NOMO-1 (cell line): ENCODE measurements at regions not wholly inside any gene's neighbourhood (a gene's known extent, or its start where the extent isn't known, plus 50 kb on each side); places are given as distances from the start of the nearest gene placed in this dataset.
"Not testable (repeated sequence)": the region's sequence is repeated elsewhere in the genome, so short reads cannot be mapped to it uniquely, and the experiment has no call there.

Experiments
- DNase-seq, 2 experiments: peaks; one replicate each; lab custom pipeline; 2025; ENCODE audit not compliant: unreplicated experiment in 2 of 2; lab: John Stamatoyannopoulos, UW

DNA sequence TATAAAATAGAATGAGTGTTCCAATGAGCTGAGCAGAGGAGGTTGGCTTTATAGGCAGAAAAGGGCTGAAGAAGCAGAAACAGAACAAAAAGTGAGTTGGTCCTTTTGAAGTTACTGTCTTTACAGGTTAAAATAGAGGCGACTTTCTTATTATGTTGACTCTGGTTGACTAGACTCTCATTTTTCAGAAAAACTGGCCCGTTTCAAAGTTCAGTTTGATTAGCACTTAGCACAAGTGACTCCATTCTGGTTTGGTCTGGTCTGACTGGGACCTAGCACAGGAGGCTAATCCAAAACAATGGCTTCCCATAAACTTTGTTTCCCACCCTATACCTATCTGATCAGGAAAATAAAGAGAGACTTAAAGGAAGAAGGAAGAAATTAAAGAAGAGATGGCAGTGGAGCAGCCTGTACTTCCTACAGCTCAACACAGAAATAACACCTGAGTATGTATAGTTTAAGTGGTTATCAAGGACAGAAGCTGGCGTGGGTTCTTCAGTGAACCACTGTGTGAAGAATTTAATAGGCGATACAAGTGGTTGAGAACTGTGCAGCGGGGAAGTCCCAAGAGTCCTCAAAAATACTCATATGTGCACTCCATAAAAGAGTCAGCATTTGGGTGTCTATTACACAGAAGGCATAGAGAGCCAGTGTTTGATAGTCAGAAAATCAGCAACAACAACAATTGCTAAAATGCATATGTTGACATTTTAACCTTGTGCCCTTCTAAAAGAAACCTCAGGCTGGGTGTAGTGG lies 554.8 kb upstream of the HTR2C start:
- DNase-seq = no peak

DNA sequence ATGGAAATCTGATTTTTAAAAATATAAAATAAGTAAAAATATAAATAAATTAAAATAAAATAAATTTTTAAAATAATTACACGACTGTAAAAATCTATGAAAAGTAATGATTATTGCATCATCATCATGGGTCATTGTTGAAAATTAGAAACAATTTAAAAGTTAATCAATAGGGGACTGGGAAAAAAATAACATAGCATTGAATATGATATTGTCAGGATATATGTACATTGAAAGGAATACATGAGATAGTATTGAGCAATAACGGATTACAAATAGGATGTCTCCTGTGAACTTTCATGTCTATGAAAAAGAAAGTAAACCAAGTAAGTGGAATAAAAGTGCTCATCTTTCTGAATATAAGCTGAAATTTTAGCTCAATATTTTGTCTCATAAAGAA lies 566.8 kb upstream of the HTR2C start:
- DNase-seq = no peak

DNA sequence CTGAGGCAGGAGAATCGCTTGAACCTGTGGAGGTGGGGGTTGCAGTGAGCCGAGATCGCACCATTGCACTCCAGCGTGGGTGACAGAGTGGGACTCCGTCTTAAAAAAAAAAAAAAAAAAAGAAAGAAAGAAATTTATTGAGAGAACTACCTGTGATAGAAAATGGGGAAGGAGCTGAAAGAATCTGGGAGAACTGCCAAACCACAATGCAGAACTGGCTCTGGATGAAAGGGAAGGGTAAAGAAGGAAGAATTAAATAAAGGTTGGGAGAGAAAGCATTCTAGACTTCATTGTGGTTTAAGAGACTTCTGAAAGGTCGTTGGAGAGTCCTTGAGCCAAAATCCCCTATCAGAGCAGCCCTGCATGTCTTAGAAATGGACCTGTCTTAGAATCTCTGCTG lies 567.9 kb upstream of the HTR2C start:
- no peak for DNase-seq

DNA sequence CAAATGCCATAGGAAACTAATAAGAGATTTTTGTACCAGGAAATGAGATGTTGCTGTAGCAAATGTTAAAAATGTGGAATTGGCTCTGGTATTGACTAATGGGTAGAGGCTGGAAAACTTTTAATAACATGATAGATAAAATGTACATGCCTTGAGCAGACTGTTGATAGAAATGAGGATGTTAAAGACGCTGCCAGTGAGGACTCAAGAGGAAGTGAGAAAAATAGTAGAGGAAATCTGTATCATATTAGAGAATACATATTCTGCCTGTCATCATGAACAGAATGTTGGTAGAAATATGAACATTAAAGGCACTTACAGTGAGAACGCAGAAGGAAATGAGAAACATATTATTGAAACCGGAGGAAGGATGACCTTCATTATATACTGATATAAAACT lies 577.2 kb upstream of the HTR2C start:
- peak in 1 of 2 experiments; percentile 46 for DNase-seq

DNA sequence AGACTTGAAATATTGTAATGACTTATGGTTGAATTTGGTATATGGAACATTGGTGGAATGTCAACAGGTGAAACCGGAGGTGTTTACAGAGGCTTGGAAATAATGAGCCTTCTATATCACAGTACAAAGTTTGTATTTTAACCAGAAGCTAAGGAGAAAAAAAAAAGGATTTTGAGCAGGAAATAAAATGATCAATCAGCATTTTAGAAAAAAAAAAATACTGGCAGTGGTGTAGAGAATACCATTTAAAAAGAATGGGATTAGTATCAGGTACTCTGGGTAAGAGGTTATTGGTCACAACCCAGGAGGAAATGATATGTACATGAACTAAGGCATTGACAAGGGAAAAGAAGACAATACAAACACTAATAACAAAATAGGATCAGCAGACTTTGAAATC lies 587.1 kb upstream of the HTR2C start:
- DNase-seq = no peak

DNA sequence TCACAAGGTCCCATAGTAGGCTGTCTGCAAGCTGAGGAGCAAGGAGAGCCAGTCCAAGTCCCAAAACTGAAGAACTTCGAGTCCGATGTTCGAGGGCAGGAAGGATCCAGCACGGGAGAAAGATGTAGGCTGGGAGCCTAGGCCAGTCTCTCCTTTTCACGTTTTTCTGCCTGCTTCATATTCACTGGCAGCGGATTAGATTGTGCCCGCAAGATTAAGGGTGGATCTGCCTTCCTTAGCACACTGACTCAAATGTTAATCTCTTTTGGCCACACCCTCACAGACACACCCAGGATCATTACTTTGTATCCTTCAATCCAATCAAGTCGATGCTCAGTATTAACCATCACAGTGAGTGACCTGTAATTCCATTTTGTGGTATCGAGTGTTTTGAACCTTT lies 592.2 kb upstream of the HTR2C start:
- DNase-seq = not testable (repeated sequence)

DNA sequence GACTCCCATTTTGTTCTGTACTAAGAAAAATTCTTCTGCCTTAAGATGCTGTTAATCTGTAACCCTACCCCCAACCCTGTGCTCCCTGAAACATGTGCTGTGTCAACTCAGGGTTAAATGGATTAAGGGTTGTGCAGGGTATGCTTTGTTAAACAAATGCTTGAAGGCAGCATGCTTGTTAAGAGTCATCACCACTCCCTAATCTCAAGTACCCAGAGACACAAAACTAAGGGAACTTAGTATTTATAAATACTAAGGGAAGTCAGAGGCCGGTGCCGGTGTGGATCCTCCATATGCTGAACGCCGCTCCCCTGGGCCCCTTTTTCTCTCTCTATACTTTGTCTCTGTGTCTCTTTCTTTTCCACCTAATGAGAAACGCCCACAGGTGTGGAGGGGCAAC lies 593.2 kb upstream of the HTR2C start:
- DNase-seq = not testable (repeated sequence)

DNA sequence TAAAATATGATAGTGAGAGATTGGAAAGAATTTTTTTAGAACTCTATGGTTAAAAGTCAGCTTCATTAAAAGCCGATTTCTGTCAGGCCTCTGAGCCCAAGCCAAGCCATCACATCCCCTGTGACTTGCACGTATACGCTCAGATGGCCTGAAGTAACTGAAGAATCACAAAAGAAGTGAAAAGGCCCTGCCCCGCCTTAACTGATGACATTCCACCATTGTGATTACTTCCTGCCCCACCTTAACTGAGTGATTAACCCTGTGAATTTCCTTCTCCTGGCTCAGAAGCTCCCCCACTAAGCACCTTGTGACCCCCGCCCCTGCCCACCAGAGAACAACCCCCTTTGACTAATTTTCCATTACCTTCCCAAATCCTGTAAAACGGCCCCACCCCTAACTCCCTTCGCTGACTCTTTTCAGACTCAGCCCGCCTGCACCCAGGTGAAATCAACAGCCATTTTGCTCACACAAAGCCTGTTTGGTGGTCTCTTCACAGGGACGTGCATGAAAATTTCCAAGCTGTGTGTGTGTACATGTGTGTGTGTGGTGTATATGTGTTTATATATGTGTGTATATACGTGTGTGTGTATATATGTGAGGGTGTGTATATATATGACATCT lies 595.5 kb upstream of the HTR2C start:
- not testable (repeated sequence) for DNase-seq

DNA sequence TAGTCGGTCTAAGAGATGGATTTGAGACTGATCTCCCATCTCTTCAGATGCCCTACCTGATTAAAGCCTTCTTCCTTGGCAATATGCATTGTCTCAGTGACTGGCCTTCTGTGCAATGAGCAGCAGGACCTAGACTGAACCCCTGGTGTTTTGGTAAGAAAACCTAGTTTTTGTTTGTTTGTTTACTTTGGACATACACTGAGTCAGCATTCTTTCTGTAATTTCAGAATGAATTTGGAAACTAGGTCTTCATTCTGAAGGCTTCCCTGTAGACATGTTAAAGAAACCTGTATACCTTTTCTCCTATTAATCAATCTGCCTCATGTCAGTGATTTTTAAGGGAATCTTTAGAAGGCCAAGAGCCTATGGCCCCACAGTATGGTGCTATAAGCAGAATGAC lies 597.5 kb upstream of the HTR2C start:
- DNase-seq = no peak

DNA sequence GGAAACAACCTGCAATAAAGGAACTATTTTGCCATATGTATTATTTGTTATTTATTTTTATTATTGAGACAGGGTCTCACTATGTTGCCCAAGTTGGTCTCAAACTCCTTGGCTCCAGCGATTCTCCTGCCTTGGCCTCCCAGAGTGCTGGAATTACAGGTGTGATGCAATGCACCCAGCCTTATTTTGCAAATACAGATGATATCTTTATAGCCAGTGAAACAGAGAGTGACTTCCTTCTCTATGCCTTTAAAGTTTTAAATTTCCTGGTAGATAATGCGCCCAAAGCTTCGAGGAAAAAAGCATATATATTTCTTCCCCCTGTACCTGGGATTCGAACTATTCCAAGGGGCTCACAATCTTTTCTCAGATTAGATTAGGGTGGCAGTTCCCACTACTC lies 601.1 kb upstream of the HTR2C start:
- DNase-seq = no peak

DNA sequence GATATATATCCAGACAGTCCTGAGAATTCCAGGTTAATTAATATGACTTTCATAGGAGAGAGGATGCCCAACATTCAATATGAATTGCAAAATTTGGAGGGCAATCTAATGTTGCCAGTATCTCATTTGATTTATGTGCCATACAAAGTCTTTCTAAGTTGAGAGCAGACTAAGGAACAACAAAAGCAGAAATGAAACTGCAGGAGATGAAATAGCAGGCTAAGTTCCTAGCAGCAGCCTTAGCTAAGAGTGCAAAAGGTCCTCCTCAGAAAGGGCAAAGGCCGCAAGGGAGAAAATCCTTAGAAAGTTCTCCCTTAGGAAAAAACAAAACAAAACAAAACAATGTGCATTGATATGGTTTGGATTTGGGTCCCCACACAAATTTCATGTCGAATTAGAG lies 602.9 kb upstream of the HTR2C start:
- peak; percentile 76 to 98 for DNase-seq

DNA sequence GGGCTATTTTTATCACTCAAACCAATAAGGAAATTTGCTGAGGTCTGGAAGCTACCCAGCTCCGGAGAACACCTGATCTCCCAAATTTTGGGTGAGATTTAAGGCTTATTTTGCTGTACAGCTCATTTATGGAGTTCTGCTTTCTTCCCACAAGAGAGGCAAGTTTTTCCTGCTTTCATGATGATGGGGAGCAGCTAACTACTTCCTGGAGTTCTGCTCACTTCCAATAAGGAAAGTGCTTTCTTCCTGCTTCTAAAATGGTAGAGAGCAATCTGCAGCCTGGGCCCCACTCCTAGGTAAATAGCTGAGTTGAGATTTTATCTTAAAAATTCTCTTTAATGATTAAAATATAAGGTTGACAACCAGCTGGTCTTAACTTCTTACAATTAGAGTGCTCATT lies 606.0 kb upstream of the HTR2C start:
- no peak for DNase-seq

DNA sequence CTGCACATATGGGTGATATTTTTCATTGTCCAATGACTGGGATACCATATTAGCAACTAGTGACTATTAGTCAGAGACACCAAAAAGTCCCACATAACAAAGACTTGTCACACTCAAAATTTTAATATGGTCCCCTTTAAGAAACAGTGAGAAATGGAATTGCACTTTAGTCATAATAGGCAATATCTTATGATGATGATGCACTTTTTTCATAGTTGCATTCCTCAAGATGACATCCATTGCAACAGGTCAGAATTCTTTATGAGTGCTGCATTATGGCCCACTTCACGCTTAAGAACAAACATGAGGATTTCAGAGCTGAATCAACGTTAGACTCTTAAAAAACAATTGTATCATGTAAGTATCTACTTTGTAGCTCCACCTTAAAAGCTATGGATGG lies 608.4 kb upstream of the HTR2C start:
- DNase-seq = no peak

DNA sequence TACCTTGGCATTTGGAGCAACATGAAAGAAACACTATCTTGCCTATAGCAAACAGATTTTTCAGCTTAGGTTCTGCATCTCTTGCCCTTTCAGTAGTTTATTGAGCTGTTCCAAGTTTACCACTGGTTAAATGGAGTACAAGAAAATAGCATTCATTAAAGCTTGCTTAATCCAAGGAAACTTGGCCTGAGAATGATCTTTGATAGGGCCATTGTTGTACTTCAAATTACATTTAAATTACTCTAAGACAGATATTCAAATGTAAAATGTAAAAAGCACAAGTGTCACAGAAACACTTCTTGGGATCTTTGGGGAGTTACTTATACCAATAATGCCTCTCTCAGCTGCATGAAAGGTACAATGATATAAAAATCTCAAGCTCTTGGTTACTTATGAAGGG lies 609.0 kb upstream of the HTR2C start:
- no peak for DNase-seq

DNA sequence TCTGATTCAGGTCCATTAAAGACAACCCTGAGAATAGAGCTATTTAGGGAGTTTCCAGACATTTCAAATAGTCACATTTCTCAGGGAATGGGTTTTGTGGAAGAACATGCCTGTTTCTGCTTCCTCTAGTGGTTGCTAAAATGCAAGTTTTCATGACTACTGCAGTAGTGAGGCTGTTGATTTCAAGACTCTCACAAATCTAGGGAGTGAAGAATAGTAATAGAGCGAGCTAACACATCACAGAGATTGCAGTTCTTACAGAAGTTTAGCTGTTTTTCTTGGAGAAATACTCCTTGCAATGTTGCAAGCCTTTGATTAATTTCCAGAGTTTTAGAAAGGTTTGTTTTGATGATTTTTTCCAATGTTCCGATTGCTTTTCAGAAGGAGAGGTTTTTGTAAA lies 610.2 kb upstream of the HTR2C start:
- no peak for DNase-seq

DNA sequence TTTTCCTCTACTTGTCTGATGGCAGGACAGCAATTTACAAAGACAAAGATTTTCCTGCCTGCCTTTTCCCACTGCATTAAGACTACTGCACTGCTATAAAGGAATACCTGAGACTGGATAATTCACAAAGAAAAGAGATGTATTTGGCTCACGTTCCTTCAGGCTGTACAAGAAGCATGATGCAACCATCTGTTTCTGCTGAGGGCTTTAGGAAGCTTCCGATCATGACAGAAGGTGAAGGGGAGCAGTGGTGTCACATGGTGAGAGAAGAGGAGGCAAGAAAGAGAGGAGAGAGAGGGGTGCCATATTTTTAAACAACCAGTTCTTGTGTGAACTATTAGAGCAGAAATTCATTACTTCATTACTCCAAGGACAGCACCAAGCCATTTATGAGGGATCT lies 617.1 kb upstream of the HTR2C start:
- DNase-seq = no peak

DNA sequence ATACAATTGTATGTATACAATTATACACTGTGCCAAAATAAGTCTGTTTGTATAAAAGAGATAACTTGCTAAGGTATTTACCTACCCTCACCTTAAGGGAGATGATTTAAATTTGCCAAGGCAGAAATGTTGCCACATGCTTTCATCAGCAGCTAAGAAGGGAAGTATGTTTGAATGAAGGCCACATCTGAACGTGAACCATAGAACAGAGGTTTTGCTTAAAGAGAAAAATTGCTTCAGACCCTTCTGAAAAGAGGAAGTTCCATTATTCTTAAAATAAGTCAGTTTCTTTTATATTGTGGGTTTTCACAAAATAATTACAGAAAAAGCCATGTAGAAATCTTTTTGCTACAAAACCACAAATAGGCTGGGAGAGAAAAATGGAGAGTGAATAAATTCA lies 621.5 kb upstream of the HTR2C start:
- DNase-seq = peak; percentile 89 to 98

DNA sequence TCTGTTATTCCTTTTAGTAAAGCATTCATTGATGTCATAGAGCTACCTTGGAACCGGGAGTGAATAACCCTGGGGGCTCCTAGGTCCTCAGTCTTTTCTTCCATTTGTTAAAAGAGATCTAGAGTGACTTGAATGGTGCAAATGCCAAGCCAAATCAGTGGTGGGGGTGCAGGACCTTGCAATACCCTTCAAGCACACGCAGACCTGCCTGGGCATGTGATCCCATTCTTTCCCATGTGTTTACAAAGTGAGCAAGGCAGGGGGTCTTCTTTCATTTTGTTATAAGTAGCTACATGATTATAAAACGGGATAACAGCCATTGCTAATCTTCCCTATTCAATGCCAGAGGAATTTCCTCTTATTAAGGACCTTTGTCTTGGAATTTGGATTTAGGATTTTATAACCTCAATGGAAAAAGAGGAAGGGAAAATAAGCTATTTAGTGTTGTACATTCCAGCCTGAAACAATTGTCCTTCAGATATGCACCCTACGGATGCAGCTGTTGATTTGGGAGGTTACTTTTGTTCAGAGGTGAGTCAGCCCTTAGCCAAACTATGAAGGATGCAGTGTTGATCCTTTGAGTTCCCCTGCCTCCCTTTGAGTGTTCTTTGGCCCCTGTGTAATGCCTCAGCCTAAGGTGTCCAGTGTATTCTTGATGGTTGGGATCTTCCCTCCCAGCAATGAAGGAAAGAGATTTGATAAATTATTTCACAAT lies 623.8 kb upstream of the HTR2C start:
- DNase-seq = no peak

DNA sequence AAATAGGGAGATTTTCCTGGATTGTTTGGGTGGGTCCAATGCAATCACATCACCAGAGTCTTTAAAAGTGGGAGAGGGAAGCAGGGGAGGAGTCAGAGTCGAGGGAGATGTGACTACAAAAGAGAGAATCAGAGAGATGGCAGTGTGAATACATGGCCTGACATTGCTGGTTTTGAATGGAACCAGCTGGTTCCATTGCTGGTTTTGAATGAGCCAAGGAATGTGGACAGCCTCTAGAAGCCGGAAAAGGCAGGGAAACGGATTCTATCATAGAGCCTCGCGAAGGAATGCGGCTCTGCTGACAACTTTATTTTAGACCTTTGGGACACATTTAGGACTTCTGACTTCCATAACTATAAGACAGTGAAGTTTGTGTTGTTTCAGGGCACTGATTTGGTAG lies 627.0 kb upstream of the HTR2C start:
- no peak for DNase-seq

DNA sequence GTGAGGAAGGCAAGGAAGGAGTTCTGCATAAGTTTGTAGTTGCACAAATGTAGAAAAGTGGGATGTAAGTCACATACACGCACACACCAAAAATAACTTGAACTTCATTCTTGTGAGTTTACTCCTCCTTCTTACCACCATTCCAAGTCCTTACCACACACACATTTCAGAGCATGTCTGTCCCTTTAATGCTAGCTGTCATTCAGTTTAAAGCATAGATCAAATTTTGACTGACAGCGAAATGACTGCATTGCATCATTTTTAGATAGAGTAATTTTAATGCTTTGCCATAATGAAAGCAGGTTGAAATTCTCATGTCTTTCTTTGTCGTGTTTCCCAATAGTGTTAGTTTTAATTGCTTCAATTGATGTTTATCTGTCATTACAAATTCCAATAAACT lies 629.6 kb upstream of the HTR2C start:
- peak; percentile 46 to 50 for DNase-seq

DNA sequence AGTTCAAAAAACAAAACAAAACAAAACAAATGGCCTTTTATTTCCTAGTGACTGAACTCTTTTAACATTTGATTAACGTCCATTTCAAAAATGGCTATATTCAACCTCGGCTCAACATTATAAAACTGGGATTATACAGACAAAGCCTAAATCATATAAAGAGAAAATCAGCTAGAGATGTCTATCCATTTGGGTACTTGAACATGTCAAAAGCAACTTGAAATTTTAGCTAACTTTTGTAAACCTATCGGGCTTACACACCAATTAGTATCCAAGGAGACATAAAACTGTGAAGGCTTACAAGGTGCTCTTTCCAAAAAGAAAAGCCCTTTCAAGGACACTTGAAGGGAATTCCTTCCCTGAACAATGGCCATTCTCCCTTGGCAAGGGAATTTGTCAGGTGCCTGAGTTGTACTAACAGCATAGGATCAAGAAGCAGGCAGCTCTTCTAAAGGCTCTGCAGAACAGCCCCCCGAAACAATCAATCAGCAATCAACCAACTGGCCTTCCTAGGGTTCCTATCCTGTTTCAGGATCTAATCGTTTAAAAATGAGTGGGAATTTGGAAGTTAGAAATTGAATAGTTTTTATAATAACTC lies 633.7 kb upstream of the HTR2C start:
- DNase-seq = no peak

DNA sequence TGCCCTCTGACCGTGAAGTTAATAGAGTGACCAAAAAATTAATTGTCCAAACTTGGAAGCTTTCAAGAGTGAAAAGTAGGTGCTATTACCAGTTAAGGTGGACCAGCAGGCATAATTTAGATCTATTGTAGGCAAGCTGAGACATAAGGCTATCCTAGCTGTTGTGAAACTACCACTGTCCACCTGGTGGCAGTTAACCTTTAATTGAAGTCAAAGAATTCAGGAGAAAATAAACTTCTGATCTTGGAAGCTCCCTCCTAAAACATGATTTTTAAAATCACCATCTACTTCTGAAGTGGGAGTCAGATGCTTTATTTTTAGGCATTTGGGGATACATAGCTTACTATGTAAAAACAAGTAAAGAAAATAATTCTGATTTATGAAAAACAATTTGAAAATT lies 636.3 kb upstream of the HTR2C start:
- no peak for DNase-seq
